IPS-18c (cell line): ENCODE measurements at regions not wholly inside any gene's neighbourhood (a gene's known extent, or its start where the extent isn't known, plus 50 kb on each side); places are given as distances from the start of the nearest gene placed in this dataset.

Experiments
- H3K4me3 ChIP-seq: 2 replicates; pipeline ENCODE4 v1.7.0; 2013; ENCODE audit warnings: low read depth, mild to moderate bottlenecking, low read length, moderate library complexity; ENCODE audit not compliant: insufficient read depth
- H3K9me3 ChIP-seq: one replicate; pipeline ENCODE4 v1.6.1; 2013; ENCODE audit warnings: mild to moderate bottlenecking, low read length, moderate library complexity; ENCODE audit not compliant: control insufficient read depth, insufficient read depth

- no peak overlapping the region for H3K4me3 ChIP-seq
- no peaks in the 10 kb centered on the region for H3K9me3 ChIP-seq
Measured at GRCh38 chr20:53847139-53847836, 223.1 kb downstream of the BCAS1 start.

- Histone ChIP-seq H3K4me3 (no peak overlapping the region), H3K9me3 (no peaks in the 10 kb centered on the region)
Measured at GRCh38 chr20:53846640-53847039, 223.8 kb downstream of the BCAS1 start.

GRCh38 chr20:53845980-53846379, 224.4 kb downstream of the BCAS1 start:
- no peak overlapping the region for H3K4me3 ChIP-seq
- H3K9me3 ChIP-seq, result no peaks in the 10 kb centered on the region

- Histone ChIP-seq H3K9me3 (no peaks in the 10 kb centered on the region), H3K4me3 (no peak overlapping the region)
Measured at GRCh38 chr20:53844259-53844658, 226.1 kb downstream of the BCAS1 start.

GRCh38 chr20:53843645-53844044, 226.7 kb downstream of the BCAS1 start:
- H3K9me3 ChIP-seq, result no peaks in the 10 kb centered on the region
- no peak overlapping the region for H3K4me3 ChIP-seq

GRCh38 chr20:53842301-53843099, 227.9 kb downstream of the BCAS1 start:
- Histone ChIP-seq H3K4me3 (no peak overlapping the region), H3K9me3 (no peaks in the 10 kb centered on the region)

- Histone ChIP-seq H3K9me3 (no peaks in the 10 kb centered on the region), H3K4me3 (no peak overlapping the region)
Measured at GRCh38 chr20:53841741-53842140, 228.7 kb downstream of the BCAS1 start.

- H3K4me3 ChIP-seq, result no peak overlapping the region
- no peaks in the 10 kb centered on the region for H3K9me3 ChIP-seq
Measured at GRCh38 chr20:53840532-53840931, 229.9 kb downstream of the BCAS1 start.

- Histone ChIP-seq H3K9me3 (no peaks in the 10 kb centered on the region), H3K4me3 (no peak overlapping the region)
Measured at GRCh38 chr20:53839423-53840176, 230.8 kb downstream of the BCAS1 start.

GRCh38 chr20:53838311-53838868, 232.0 kb downstream of the BCAS1 start:
- Histone ChIP-seq H3K4me3 (no peak overlapping the region), H3K9me3 (no peaks in the 10 kb centered on the region)

- no peak overlapping the region for H3K4me3 ChIP-seq
Measured at GRCh38 chr20:53837126-53837826, 233.1 kb downstream of the BCAS1 start.

GRCh38 chr20:53834749-53835148, 235.6 kb downstream of the BCAS1 start:
- Histone ChIP-seq H3K4me3 (no peak overlapping the region), H3K9me3 (no peaks in the 10 kb centered on the region)

More at GRCh38 chr20:53837126-53837826, 233.1 kb downstream of the BCAS1 start:
- H3K9me3 ChIP-seq, result no peaks in the 10 kb centered on the region

- Histone ChIP-seq H3K9me3 (no peaks in the 10 kb centered on the region), H3K4me3 (no peak overlapping the region)
Measured at GRCh38 chr20:53834062-53834442, 236.3 kb downstream of the BCAS1 start.

- H3K9me3 ChIP-seq, result no peaks in the 10 kb centered on the region
- no peak overlapping the region for H3K4me3 ChIP-seq
Measured at GRCh38 chr20:53833333-53834061, 236.9 kb downstream of the BCAS1 start.

- no peak overlapping the region for H3K4me3 ChIP-seq
- H3K9me3 ChIP-seq, result no peaks in the 10 kb centered on the region
Measured at GRCh38 chr20:53832499-53832898, 237.9 kb downstream of the BCAS1 start.

- Histone ChIP-seq H3K9me3 (no peaks in the 10 kb centered on the region), H3K4me3 (no peak overlapping the region)
Measured at GRCh38 chr20:53831812-53832211, 238.2 kb upstream of the ZNF217 start.
